Stimulated activated CD4-positive, alpha-beta T cell treated with anti-CD3 and anti-CD28 coated beads, Interleukin-4, amount 100 ng/mL, for 1 hour (primary cell): ENCODE measurements at regions not wholly inside any gene's neighbourhood (a gene's known extent, or its start where the extent isn't known, plus 50 kb on each side); places are given as distances from the start of the nearest gene placed in this dataset.

Experiments
- DNase-seq: peaks from one replicate; pipeline ENCODE4 v3.0.0-alpha.2; 2020

DNA sequence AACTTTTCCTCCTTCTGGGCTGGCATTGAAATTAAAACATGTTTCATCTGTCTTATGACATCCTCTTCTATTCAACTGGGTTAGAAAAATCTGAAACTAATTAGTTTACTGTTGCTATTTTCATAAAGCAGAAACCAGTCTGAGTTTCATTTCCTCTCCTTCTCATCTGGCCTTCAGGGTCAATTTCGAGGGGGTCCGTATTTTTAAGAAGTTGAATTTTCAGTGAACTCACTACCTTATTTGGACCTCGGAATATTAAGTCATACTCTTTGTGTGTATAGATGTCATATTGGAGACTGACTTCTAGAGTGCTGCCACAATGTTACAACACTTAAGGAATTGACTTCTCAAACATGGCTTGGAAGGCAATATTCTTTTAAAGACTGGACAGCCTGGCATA is 485.9 kb downstream of the SQOR start:
- DNase-seq, result no peak

DNA sequence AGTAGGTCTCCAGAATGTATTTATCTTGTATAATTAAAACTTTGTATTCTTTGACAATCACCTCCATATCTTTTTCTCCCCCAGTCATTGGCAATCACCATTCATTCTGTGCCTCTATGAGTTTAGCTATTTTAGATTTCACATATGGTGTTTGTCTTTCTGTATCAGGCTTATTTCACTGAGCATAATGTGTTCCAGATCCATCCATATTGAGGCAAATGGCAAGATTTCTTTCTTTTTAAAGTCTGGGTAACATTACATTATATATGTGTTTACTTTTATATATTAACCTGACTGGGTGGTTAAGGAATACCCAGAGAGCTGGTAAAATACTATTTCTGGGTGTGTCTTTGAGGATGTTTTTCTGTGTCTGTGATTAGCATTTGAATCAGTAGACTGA is 486.6 kb downstream of the SQOR start:
- DNase-seq, result no peak

DNA sequence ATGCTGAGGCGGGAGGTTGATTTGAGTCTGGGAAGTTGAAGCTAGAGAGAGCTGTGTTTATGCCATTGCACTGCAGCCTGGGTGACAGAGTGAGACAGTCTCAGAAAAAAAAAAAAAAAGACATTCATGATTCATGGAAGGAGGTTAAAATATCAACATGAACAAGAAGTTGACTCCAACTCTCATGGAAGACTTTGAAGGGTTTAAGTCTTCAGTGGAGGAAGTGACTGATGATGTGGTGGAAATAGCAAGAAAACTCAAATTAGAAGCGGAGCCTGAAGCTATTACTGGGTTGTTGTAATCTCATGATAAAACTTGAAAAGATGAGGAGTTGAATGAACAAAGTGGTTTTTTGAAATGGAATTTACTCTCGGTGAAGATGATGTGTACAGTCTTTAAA is 491.8 kb downstream of the SQOR start:
- no peak for DNase-seq

GRCh38 chr15:46127361-46127874 is 492.6 kb downstream of the SQOR start:
- no peak for DNase-seq

DNA sequence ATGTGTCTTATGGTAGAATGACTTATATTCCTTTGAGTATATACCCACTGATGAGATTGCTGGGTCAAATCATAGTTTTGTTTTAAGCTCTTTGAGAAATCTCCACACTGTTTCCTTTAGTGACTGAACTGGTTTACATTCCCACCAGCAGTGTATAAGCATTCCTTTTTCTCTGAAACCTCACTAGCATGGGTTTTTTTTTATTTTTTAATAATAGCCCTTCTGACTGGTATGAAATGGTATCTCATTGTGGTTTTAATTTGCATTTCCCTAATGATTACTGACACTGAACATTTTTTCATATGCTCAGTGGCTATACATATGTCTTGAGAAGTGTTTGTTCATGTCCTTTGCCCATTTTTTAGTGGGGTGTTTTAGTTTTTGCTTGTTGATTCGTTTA is 494.3 kb downstream of the SQOR start:
- DNase-seq, result no peak

DNA sequence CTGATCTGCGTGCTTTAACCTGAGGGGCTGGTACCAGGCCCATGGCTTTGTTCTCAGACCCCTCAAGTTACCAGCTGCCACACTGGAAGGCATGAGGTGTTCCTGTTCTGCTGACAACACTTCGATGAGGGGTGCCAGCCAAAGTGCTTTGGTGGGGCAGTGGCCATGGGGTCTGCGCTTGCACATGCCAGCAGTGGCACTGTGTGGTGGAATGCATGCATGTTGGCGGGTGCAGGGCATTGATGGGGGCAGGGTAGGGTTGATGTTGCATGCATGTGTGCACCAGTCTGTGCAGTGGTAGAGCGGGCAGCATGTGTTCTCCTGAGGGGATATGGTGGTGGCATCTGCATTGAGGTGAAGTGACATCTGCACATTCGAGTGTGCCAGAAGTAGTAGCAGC is 497.0 kb downstream of the SQOR start:
- no peak for DNase-seq

- DNase-seq, result no peak
Measured at GRCh38 chr15:46137443-46137842, 502.6 kb downstream of the SQOR start.

GRCh38 chr15:46146002-46146401 is 511.2 kb downstream of the SQOR start:
- DNase-seq, result no peak

GRCh38 chr15:46146915-46147314 is 512.1 kb downstream of the SQOR start:
- no peak for DNase-seq

DNA sequence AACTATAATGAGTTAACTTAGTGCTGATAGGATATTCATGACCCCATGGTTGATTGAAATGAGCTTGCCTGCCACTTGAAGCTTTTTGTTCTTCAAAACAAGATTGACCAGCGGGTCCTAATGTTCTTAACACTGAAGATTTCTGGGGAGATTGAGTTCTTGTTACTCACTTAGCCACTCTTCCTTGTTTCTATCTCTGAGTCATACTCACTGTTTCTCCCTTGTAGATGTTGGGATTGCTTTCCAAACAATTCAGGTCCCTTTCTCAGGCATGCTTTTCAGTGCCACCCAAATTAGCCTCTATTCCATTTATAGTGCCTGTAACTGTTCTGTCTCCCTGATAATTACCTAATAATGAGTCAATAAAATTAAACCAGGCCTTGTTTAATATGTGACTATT is 517.0 kb downstream of the SQOR start:
- DNase-seq, result no peak

DNA sequence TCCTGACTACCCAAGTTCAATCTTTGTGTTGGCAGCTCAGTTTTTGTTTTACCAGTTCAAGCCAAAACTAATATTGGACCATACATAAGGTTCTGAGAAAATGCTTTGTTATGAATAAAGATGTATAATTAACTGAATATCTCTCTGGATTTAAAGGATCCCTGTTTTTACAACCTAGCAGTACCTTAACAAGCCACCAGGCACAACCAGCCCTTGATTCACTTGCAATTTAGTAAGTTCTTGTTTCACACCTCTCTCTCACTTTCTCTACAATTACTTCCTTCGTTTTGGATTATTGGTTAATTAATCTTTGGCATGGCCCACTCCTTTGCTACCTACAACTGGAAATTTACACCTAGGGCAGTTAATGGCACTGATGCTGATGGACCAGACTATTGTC is 531.9 kb downstream of the SQOR start:
- DNase-seq, result no peak

DNA sequence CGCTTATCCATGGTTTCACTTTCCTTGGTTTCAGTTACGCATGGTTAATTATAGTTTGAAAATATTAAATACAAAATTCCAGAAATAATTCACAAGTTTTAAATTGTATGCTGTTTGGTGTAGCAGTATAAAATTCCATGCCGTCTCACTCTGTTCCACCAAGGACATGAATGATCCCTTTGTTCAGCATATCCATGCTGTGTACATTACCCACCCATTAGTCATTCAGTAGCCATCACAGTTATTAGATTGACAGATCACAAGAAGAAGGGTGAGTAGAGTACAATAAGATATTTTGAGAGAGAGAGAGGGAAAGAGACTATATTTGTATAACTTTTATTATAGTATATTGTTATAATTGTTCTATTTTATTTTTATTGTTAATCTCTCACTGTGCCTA is 535.5 kb downstream of the SQOR start:
- DNase-seq, result no peak

DNA sequence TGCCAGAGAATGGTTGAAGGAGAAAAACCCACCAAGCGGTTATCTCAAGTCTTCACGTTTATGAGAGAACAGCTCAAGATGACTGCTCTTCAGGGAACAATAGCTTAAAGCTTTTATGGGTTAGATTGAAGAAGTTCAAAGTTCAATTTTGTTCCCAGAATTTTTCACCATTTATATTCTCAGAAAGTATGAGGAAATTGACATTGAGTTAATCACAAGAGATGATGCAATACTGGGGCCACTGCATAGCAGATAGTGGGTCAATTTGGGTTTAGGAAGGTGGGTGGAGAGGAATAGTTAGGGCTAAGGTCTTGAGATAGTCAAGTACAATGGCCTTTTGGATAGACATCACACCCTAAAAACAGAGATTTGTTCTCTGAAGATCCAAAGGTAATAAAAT is 539.3 kb downstream of the SQOR start:
- DNase-seq, result no peak

GRCh38 chr15:46177219-46177618 is 542.4 kb downstream of the SQOR start:
- DNase-seq, result no peak

- no peak for DNase-seq
Measured at GRCh38 chr15:46178138-46178537, 543.3 kb downstream of the SQOR start.

DNA sequence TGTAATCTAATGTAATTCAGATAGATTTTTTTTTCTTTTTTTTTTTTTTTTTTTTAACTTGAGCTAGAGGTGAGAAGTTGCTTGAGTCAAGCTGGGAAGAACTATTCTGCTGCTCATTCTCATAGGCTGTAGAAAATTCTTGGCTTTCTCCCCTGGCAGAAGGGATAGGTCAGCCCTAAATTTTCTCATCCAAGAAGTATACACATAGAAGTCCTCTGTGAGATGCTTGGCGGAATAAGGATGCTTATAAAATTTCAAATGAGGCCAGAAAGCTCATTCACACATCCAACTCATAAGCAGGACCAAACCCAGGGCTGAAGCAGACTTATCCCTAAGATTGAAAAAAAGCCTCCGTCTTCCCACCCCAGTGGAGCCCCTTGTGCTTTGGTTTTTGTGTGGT is 572.5 kb downstream of the SQOR start:
- DNase-seq, result no peak

DNA sequence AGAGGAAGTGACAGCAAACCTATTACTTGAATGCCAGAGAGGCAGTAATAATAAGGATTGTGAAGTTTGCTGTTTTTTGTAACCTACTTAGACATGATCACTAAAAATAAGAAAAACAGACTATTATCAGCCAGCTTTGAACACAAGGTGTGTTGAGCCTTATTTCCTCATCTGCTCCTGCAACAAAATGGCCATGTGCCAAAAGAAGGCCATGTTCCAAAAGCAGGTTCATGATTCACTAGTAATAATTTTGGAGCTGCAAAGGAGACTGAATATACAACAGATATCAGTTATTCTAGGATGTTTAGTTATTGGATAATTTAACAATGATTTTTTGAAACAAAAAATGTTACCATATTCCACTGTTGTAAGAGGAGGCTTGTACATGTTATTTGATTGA is 578.7 kb downstream of the SQOR start:
- DNase-seq, result no peak

DNA sequence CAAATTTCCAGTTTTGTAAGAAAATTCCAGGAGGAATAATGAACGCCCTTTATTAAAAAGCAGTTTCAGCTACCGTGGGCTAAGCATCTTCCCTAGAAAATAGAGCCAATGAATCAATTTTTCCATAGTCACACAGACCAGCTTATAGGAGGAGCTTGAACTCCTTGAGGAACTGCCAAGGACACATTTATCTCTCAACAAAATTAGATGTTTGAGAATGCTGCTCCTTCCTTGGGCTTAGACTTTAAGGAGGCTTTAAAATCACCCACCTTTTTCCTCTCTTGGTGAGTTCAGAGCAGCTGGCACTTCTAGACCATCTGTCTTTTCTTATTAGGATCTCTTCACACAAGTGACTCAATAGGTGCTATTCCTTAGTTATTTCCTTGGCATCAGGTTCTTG is 588.0 kb downstream of the SQOR start:
- DNase-seq, result no peak

DNA sequence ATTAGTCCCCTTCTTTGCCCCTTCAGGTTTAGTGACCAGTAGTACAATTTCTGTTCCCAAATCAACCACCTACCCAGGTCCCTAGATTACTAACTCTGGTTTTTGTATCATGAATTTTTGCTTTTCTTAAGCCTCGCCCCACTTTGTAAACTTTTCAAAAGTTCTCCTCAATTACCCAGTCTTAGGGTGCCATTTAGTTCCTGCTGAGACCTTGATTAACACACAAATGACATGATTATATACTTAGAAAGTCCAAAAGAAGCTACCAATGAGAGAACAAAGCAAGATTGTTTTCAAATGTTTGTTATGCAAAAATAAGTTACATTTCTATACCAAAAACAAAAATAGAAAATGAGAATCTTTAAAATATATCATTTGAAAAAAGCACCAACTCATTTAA is 594.4 kb downstream of the SQOR start:
- no peak for DNase-seq

DNA sequence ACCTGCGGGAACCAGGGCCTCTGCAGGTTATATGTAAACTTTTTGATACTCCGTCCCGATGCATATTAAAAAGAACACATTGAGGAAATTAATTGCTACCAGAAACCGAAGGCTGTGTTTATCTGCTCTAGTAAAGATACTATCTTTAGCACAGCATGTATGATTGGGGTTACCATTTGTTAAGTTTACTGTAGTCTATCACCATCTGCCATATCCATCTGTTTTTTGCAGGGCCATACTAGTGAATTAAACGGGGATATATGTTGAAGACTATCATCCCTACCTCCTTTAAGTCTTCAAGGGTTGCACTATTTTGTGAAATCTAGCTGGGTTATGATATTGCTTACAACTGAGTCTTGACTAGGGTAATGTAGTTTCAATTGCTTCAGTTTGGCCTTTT is 597.0 kb downstream of the SQOR start:
- DNase-seq, result no peak

GRCh38 chr15:46232471-46232870 is 597.6 kb downstream of the SQOR start:
- no peak for DNase-seq

DNA sequence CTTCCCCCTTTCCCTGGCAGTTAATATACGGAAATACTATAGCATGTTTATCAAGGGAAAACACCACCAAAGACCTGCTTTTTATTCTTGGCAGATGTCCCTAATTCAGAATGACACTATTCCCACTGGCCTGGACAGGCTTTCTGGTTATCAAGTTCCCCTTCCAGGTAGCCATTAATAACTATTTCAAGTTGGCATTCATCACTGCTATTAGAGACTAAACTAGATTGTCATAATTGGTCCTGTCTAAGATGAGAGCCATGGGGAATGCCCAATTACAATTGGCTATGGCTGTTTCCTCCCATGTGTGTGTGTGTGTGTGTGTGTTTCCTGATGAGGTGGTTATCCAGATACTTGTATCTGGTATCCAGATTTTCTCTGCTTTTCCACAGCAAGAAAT is 608.1 kb downstream of the SQOR start:
- DNase-seq, result no peak

DNA sequence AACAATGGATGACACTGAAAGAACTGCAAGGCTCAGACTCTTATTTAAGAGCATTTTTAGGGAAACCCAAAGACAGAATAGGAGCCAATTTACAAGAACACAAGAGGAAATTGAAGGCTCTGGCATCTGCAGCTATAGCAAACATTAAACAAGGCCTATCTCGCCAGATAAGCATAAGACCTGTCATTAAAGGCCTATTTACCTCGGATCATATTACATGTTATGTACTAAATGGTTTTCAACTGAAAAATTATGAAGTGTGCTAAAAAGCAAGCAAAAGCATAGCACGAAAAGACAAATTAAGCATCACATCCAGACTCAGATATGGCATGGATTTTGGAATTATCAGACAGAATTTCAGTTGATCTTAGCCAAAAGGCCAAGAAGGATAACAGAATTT is 617.1 kb downstream of the SQOR start:
- no peak for DNase-seq

DNA sequence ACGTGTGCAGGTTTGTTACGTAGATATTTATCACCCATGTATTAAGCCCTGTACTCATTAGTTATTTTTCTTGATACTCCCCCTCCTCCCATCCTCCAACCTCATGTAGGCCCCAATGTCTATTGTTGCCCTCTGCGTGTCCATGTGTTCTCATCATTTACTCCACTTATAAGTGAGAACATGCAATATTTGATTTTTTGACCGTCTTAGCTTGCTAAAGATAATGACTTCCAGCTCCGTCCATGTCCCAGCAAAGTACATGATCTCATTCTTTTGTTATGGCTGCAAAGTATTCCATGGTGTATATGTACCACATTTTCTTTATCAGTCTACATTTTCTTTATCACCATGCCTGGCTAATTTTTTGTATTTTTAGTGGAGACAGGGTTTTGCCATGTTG is 623.2 kb downstream of the SQOR start:
- no peak for DNase-seq

DNA sequence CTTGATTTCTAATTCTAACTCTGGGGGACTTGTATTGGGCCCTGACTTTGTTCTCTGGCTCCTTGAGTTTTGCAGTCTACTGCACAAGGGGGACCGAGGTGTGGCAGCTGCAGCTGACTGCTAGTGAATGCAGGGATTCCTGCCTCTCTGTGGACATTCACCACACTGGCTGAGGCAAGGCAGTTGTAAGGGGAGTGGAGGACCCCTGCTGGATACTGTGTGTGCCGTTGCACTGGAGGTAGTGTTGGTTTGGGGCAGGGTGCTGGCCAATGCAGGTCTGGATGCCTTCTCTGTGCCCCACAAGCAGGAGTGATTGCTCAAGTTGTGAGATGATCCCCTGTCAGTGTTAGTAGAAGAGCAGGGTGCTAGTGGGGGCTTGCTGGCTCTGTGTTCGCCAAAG is 626.1 kb downstream of the SQOR start:
- DNase-seq, result no peak

DNA sequence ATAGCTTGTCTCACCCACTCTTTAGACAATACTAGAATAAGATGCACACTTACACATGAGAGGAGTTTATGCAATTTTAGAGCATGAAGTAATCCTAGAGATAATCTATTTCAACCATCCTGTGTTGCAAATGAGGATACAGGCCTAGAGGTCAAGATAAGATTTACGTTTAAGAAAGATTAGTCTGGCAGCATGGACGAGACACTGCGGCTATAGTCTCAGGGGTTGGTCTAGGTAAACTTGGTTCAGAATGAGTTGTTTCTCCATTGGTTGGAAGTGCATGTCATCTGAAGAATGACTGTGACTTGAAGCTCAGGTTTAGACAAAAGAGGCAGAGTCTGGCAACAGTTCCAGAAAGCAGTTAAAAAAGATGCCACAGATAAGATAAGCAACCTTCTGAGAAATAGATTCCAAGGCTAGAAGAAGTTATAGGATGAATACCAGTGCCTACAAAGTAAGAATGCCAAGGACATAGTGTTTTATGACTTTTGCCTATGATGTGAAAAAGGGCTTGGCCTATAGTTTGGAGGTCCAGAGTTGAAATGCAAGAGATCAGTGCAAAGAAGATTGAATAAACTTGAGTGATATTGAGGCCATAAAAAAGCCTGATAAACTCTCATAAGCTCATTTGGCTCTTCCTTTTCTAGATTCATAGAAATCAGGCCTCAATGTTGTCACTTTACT is 631.0 kb downstream of the SQOR start:
- DNase-seq, result no peak
